ENCODE measurements at regions not wholly inside any gene's neighbourhood (a gene's known extent, or its start where the extent isn't known, plus 50 kb on each side); places are given as distances from the start of the nearest gene placed in this dataset.

DNA sequence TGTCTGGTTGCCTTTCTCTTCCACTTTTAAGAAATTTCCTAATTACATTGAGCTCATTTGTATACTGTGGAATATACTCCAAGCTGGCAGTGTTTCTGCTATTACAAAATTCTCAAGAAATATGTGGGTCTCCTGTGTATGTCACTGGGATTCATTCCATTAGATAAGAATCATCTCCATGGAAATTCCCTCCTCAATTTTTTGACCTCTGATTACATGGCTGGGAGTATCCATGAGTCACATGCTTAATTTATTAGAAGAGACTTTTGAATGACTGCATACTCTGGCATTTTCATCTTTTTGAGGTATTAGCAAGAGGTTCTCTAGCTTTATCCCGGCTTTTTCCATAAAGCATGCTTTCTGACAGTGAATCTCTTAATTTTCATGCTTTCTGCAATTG, 665.5 kb upstream of the CNTNAP5 start:
- Mint-ChIP-seq H3K27ac (no peak overlapping the region), H3K4me1 (no peaks in the 10 kb centered on the region), H3K4me3 (no peak overlapping the region), H3K27me3 (no peaks in the 10 kb centered on the region), H3K36me3 (ENCODE audit: low read depth) (no peaks in the 10 kb centered on the region), H3K9me3 (no peaks in the 10 kb centered on the region)
- POLR2A ChIA-PET, result no interaction called here
- CTCF ChIA-PET, result no interaction called here
- DNase-seq, result no peak

DNA sequence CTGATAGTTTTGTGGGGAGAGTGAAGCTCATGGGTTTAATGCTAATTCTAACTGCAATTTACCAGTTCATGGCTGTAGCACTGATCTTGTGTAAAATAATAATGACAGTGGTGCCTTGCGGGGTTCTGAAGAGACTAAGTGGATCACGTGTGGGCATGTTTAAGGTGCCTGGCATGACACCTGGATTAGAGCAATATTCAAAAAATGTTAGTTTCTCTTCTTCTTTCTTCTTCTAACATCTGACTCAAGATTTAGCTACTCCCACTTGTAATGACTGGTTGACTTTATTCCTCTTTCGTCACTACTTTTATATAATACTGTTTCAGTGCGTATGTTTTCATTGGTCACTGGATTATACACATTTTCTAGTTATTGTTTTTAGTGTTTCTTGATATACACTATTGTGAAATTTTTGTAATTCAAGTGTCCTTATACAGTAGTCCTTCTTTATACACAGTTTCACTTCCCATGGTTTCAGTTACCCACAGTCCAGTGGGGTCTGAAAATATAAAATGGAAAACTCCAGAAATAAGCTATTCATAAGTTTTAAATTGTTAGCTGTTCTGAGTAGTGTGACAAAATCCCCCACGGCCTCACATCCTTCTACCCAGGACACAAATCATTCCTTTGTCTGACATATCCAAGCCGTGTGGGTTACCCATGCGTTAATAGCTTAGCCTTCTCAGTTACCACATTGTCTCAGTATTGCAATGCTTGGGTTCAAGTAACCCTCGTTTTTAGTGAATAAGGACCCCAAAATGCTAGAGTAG, 662.2 kb upstream of the CNTNAP5 start:
- Mint-ChIP-seq H3K27me3 (no peaks in the 10 kb centered on the region), H3K4me3 (no peak overlapping the region), H3K27ac (no peak overlapping the region), H3K36me3 (ENCODE audit: low read depth) (no peaks in the 10 kb centered on the region), H3K4me1 (no peaks in the 10 kb centered on the region), H3K9me3 (peaks cover 5% of the 10 kb centered on the region)
- ChIA-PET POLR2A (no interaction called here), CTCF (no interaction called here)
- no peak for DNase-seq

DNA sequence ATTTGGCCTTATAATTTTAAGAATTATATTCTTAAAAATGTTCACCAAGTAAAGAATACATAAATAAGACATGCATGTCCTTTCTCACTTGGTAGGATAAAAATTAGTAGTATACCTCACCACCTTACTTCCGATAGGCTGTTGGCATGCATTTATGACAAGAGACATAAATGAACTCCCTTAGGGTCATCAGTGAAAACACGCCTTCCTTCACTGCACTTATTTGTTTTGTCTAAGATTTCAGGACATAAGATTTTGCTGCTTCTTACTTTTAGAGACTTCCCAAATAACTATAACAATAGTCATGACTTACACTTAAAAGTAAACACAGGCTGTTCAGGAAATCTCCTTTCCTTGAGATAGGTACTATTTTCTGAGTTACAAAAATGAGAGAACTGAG, 661.3 kb upstream of the CNTNAP5 start:
- Mint-ChIP-seq H3K36me3 (ENCODE audit: low read depth) (no peaks in the 10 kb centered on the region), H3K4me1 (no peaks in the 10 kb centered on the region)

DNA sequence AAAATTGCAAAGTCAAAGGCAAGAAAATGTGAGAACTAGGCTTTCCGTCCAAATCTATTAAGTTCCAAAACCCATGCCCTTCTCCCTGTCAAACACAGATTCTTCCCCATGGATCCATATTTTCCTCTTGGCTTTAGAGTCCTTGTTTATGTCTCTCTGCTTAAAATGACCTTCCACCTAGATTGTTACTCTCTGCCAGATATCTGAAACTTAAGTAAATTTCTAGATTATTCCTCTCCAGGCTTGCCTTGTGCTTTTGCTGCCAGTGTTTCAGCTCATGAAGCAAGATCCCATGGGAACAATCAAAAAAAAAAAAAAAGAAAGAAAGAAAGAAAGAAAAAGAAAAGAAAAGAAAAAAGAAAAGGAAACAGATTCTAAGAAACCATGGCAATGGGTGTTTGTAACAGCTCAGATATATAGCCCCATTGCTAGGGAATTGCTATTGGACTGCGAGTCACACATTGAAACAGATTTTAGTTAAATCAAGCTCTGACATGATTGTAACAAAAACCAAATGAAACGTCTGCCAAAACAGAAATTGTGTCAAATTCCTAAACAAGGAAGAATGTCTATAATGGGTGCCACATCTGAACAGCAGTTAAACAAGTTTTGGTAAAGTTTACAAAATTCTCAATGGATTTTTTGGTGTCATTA, 660.7 kb upstream of the CNTNAP5 start:
- Mint-ChIP-seq H3K27ac (no peak overlapping the region), H3K4me3 (no peak overlapping the region), H3K4me1 (no peaks in the 10 kb centered on the region), H3K27me3 (no peaks in the 10 kb centered on the region), H3K36me3 (ENCODE audit: low read depth) (no peaks in the 10 kb centered on the region), H3K9me3 (peaks cover 5% of the 10 kb centered on the region)
- POLR2A ChIA-PET, result no interaction called here
- CTCF ChIA-PET, result no interaction called here
- no peak for DNase-seq

More for the DNA sequence above, 661.3 kb upstream of the CNTNAP5 start:
- no peak overlapping the region for H3K4me3 Mint-ChIP-seq
- ChIA-PET CTCF (no interaction called here), POLR2A (no interaction called here)
- DNase-seq, result no peak
- H3K27ac Mint-ChIP-seq, result no peak overlapping the region
- H3K9me3 Mint-ChIP-seq, result peaks cover 5% of the 10 kb centered on the region
- H3K27me3 Mint-ChIP-seq, result no peaks in the 10 kb centered on the region

DNA sequence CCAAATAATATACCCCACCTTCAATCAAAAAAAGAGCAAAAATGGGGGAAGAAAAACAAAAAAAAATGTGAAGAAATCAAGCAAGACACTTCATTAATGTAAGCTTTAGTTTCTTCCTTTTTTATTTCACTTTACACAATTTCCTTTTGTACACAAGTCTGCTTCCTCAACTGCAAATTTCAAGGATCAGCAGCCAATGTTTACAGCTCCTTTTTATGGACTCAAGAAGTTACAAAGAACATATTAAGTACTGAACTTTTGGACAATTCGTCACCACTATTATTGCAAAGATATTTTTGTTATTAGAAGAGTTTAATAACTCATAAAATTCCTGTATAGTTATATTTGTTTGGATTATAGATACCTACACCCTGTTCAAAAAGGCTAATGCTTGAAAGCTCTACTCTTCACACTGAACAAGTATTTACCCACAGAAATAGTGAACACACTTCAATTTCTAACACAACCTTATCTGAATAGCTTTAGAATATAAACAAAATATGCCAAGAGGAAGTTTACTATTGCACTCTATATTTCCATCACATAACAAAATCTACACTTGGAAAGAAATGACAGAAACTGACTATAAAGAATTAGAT, 658.7 kb upstream of the CNTNAP5 start:
- Mint-ChIP-seq H3K9me3 (peaks cover 5% of the 10 kb centered on the region), H3K27ac (no peak overlapping the region), H3K4me1 (no peaks in the 10 kb centered on the region), H3K36me3 (ENCODE audit: low read depth) (no peaks in the 10 kb centered on the region), H3K4me3 (no peak overlapping the region), H3K27me3 (no peaks in the 10 kb centered on the region)
- POLR2A ChIA-PET, result no interaction called here
- CTCF ChIA-PET, result no interaction called here
- DNase-seq, result no peak

DNA sequence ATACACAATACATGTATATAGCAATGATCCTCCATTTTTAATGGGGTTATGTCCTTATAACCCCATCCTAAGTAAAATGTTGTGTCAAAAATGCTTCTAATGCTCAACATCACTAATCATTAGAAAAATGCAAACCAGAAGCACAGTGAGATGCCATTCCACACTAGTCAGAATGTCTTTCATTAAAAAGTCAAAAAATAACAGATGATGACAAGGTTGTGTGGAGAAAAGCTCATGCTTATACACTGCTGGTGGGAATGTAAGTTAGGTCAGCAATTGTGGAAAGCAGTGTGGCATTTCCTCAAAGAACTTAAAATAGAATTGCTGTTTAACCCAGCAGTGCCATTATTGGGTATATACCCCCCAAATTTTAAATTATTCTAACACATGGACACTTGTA, 654.9 kb upstream of the CNTNAP5 start:
- CTCF ChIA-PET, result no interaction called here
- no peaks in the 10 kb centered on the region for H3K27me3 Mint-ChIP-seq
- POLR2A ChIA-PET, result no interaction called here
- H3K4me3 Mint-ChIP-seq, result no peak overlapping the region
- no peak for DNase-seq
- peaks cover 7% of the 10 kb centered on the region for H3K9me3 Mint-ChIP-seq
- H3K4me1 Mint-ChIP-seq, result no peaks in the 10 kb centered on the region
- H3K36me3 Mint-ChIP-seq (ENCODE audit: low read depth), result no peaks in the 10 kb centered on the region
- no peak overlapping the region for H3K27ac Mint-ChIP-seq

DNA sequence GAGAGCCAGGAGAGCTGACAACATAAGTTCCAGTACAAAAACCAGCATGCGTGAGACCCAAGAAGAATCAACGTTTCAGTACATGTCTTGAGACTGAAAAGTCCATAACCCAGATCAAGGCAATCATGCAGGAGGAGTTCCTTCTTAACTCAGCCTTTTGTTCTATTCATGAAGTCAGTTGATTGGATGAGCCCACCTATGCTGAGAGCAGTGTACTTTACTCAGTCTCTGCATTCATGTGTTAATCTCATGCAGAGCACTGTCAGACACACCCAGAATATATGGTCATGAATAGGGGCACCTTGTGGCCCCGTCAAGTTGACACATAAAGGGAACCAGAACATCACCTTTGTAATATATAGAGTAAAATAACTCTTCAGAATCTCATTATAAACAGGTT, 653.6 kb upstream of the CNTNAP5 start:
- ChIA-PET CTCF (no interaction called here), POLR2A (no interaction called here)
- Mint-ChIP-seq H3K27ac (no peak overlapping the region), H3K27me3 (no peaks in the 10 kb centered on the region), H3K9me3 (peaks cover 5% of the 10 kb centered on the region), H3K4me3 (no peak overlapping the region), H3K4me1 (no peaks in the 10 kb centered on the region), H3K36me3 (ENCODE audit: low read depth) (no peaks in the 10 kb centered on the region)
- DNase-seq, result no peak

DNA sequence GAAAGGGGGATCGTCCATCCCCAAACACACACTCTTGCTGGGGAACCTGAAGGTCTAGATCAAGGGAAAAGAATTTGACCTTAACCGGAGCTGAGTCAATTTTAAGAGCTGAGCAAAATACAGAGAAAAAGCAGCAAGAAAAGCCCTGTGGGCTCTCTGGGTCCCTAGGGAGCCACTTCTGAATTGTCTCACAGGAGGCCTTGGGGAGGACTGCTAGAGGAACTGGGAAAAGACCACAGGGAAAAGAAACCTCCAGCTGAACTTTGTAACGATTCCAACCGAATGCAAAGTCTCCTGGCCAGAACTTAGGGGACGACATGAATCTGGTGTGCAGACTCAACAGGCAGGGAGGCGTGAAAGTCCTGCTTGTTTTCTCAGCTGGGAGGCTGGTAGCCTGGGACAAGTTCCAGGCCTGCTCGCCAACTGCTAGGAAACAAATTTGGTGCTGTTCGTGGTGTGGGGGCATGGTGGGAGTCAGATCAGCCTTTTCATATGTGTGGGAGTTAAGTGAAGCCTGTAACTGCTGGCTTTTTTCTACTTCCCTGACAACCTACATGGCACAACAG, 644.6 kb upstream of the CNTNAP5 start:
- H3K9me3 Mint-ChIP-seq, result peaks cover 5% of the 10 kb centered on the region
- ChIA-PET CTCF (no interaction called here), POLR2A (no interaction called here)
- H3K4me1 Mint-ChIP-seq, result no peaks in the 10 kb centered on the region
- no peak overlapping the region for H3K27ac Mint-ChIP-seq
- no peak for DNase-seq
- no peaks in the 10 kb centered on the region for H3K36me3 Mint-ChIP-seq (ENCODE audit: low read depth)
- H3K4me3 Mint-ChIP-seq, result no peak overlapping the region
- H3K27me3 Mint-ChIP-seq, result no peaks in the 10 kb centered on the region

DNA sequence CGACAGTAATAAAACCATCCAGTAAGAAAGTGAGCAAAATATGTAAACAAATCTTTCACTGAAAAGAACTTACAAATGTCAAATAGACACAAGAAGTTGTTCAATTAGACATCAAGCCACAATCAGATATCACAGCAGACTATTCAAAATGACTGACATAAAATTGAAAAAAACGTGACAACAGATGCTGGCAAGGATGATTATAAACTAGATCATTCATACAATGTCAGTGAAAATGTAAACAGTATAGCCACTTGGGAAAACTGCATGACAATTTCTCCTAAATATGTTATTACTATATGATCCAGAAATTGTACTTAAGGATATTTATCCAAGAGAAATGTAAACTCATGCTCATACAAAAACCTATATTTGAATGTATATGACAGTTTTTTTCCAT, 609.4 kb upstream of the CNTNAP5 start:
- Mint-ChIP-seq H3K9me3 (peaks cover 4% of the 10 kb centered on the region), H3K4me3 (no peak overlapping the region), H3K4me1 (no peaks in the 10 kb centered on the region), H3K36me3 (ENCODE audit: low read depth) (no peaks in the 10 kb centered on the region), H3K27ac (no peak overlapping the region), H3K27me3 (no peaks in the 10 kb centered on the region)
- CTCF ChIA-PET, result no interaction called here
- POLR2A ChIA-PET, result no interaction called here
- DNase-seq, result no peak

DNA sequence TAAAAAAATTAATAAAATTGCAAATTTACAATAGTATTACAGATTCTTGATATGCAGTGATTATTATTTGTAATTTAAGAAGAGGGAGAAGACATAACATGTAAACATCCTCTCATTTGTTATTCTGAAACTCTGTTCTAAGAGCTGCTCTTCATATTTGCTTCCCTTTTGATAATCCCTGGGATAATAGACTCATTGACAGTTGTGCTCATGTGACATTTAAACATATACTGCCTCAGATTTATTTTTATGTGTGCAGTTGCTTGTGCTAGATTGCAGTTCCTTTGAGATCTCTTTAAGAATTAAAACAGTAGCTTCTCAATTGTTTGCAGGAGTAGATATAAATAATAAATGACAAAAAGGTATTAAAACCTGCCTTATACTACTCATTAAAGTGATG, 605.1 kb upstream of the CNTNAP5 start:
- ChIA-PET POLR2A (no interaction called here), CTCF (no interaction called here)
- H3K27ac Mint-ChIP-seq, result no peak overlapping the region
- H3K9me3 Mint-ChIP-seq, result no peaks in the 10 kb centered on the region
- no peak for DNase-seq
- no peaks in the 10 kb centered on the region for H3K4me1 Mint-ChIP-seq
- H3K4me3 Mint-ChIP-seq, result no peak overlapping the region
- H3K36me3 Mint-ChIP-seq (ENCODE audit: low read depth), result no peaks in the 10 kb centered on the region
- no peaks in the 10 kb centered on the region for H3K27me3 Mint-ChIP-seq

DNA sequence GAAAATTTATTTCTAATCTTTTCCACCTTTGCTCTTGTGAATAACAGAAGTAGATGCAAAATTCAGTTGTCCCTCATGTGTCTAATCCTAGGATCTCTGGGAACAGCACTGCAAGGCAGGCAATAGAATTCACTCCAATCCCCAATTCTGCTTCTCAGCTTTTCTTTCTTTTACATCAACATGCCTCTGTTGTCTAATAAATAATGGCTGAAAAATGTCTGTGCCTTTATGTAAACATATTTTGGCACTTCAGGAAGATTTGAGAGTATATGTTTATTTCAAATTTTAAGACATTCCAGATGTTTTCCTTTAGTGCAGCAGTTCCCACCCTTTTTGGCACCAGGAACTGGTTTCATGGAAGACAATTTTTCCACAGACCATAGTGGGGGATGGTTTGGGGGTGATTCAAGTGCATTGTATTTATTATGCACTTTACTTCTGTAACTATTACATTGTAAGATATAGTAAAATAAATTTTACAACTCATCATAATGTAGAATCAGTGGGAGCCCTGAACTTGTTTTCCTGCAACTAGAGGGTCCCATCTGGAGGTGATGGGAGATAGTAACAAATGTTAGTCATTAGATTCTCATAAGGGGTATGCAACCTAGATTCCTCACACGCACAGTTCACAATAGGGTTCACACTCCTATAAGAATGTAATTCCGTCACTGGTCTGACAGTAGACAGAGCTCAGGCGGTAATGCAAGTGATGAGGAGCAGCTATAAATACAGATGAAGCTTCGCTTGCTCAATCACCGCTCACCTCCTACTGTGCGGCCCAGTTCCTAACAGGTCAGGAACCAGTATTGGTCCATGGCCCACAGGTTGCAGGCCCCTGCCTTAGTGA, 590.3 kb upstream of the CNTNAP5 start:
- no peak overlapping the region for H3K27ac Mint-ChIP-seq
- ChIA-PET POLR2A (no interaction called here), CTCF (no interaction called here)
- H3K27me3 Mint-ChIP-seq, result no peaks in the 10 kb centered on the region
- no peak overlapping the region for H3K4me3 Mint-ChIP-seq
- H3K4me1 Mint-ChIP-seq, result no peaks in the 10 kb centered on the region
- H3K36me3 Mint-ChIP-seq (ENCODE audit: low read depth), result no peaks in the 10 kb centered on the region
- DNase-seq, result no peak
- H3K9me3 Mint-ChIP-seq, result peaks cover 2% of the 10 kb centered on the region

DNA sequence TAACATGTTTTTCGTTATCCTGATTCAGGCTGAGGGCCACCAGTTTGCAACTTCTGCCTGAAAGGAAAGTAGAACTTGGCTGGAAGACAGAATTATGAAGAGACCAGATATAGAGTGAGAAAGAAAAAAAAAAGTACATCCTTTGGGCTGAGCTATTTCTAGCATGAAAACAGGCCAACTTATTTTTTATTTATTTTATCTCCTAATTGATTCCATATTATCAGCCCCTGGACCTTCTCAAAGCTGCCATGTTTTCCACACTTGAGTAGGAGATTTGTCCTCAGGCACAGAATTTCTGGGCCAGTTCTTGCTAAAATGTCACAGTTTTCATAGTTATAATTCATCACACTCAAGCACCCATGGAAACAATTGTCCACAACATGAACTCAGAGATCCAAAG, 586.8 kb upstream of the CNTNAP5 start:
- POLR2A ChIA-PET, result no interaction called here
- Mint-ChIP-seq H3K27me3 (no peaks in the 10 kb centered on the region), H3K36me3 (ENCODE audit: low read depth) (no peaks in the 10 kb centered on the region), H3K27ac (no peak overlapping the region), H3K9me3 (no peaks in the 10 kb centered on the region), H3K4me1 (no peaks in the 10 kb centered on the region), H3K4me3 (no peak overlapping the region)
- CTCF ChIA-PET, result no interaction called here
- no peak for DNase-seq

DNA sequence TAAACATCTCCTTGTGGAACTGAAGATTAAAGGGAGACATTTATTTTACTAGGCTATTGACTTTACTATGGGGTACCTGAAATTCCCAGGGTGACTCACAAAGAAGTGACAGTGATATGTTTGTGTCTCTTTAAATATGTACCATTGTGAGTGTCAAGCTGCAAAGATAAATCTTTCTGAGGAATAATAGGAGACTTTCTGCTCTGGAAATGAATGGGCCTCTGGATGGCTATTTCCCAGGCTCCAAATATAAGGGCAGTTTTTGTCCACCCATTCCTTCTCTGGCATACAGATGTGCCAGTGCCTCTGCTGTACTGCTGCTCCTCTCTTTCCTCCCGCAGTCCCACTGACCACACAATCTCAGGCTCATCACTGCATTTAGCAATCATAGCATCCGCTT, 586.4 kb upstream of the CNTNAP5 start:
- DNase-seq, result no peak
- Mint-ChIP-seq H3K4me1 (no peaks in the 10 kb centered on the region), H3K36me3 (ENCODE audit: low read depth) (no peaks in the 10 kb centered on the region), H3K9me3 (no peaks in the 10 kb centered on the region), H3K4me3 (no peak overlapping the region), H3K27me3 (no peaks in the 10 kb centered on the region), H3K27ac (no peak overlapping the region)
- POLR2A ChIA-PET, result interaction anchor here (0.6 kb wide), 1 partner anchor 56 kb away, joined by 3 read pairs; no protein-coding TSS in a partner anchor
- CTCF ChIA-PET, result no interaction called here
